Right renal cortex interstitium (tissue), 3 donors: ENCODE measurements at regions not wholly inside any gene's neighbourhood (a gene's known extent, or its start where the extent isn't known, plus 50 kb on each side); places are given as distances from the start of the nearest gene placed in this dataset.
"Not testable (repeated sequence)": the region's sequence is repeated elsewhere in the genome, so short reads cannot be mapped to it uniquely, and the experiment has no call there.

Experiments used
- DNase-seq, 3 donors: peaks; one replicate each; pipeline ENCODE4 v3.0.0-alpha.2; 2013; ENCODE audit warnings: low read depth in 3 of 3, low spot score in 2 of 3

GRCh38 chr1:58076258-58076657 is 470.3 kb downstream of the OMA1 start:
- no peak for DNase-seq

- no peak for DNase-seq
These were observed 471.3 kb downstream of the OMA1 start for GRCh38 chr1:58075188-58075578.

GRCh38 chr1:58072450-58072849 is 474.1 kb downstream of the OMA1 start:
- DNase-seq, result no peak

GRCh38 chr1:58067082-58067481 is 479.4 kb downstream of the OMA1 start:
- no peak for DNase-seq

- DNase-seq, result no peak
These were observed 481.0 kb downstream of the OMA1 start for GRCh38 chr1:58065520-58065919.

GRCh38 chr1:58064166-58064565 is 482.4 kb downstream of the OMA1 start:
- DNase-seq, result no peak

GRCh38 chr1:58063095-58063494 is 483.4 kb downstream of the OMA1 start:
- no peak for DNase-seq

GRCh38 chr1:58062635-58063034 is 483.9 kb downstream of the OMA1 start:
- no peak for DNase-seq

GRCh38 chr1:58060559-58061170 is 485.9 kb downstream of the OMA1 start:
- no peak for DNase-seq

GRCh38 chr1:58059789-58060188 is 486.7 kb downstream of the OMA1 start:
- DNase-seq, result no peak

GRCh38 chr1:58058323-58058722 is 488.2 kb downstream of the OMA1 start:
- no peak for DNase-seq

- DNase-seq, result no peak
These were observed 488.7 kb downstream of the OMA1 start for GRCh38 chr1:58057826-58058225.

- not testable (repeated sequence) for DNase-seq
These were observed 495.3 kb downstream of the OMA1 start for GRCh38 chr1:58051187-58051586.

GRCh38 chr1:58047265-58047858 is 499.2 kb downstream of the OMA1 start:
- no peak for DNase-seq

- no peak for DNase-seq
These were observed 501.3 kb downstream of the OMA1 start for GRCh38 chr1:58045094-58045705.

GRCh38 chr1:58041621-58042020 is 504.9 kb downstream of the OMA1 start:
- DNase-seq, result no peak

- DNase-seq, result no peak
These were observed 508.0 kb downstream of the OMA1 start for GRCh38 chr1:58038574-58038973.

GRCh38 chr1:58035523-58035922 is 511.0 kb downstream of the OMA1 start:
- DNase-seq, result no peak

- DNase-seq, result no peak
These were observed 513.2 kb downstream of the OMA1 start for GRCh38 chr1:58033311-58033710.

GRCh38 chr1:58032611-58033073 is 513.9 kb downstream of the OMA1 start:
- DNase-seq, result no peak

GRCh38 chr1:58031416-58031815 is 515.1 kb downstream of the OMA1 start:
- DNase-seq, result no peak

- DNase-seq, result no peak
These were observed 516.1 kb downstream of the OMA1 start for GRCh38 chr1:58030456-58030855.
